ENCODE measurements at regions not wholly inside any gene's neighbourhood (a gene's known extent, or its start where the extent isn't known, plus 50 kb on each side); places are given as distances from the start of the nearest gene placed in this dataset.

DNA sequence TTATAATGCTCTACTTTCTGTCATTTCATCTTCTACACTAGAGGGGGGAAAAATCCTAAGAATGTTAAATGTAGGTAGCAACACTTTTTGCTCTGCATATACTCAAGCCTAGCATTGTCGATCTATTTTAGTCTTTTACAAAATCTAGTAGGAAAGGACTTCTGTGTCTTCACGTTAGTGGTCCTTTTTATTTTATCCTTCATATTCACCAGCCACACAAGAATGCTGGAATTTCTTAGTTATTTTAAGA is 253.0 kb upstream of the FLRT2 start:
- no peak for DNase-seq

GRCh38 chr14:85279407-85279806 is 250.5 kb upstream of the FLRT2 start:
- DNase-seq, result no peak

DNA sequence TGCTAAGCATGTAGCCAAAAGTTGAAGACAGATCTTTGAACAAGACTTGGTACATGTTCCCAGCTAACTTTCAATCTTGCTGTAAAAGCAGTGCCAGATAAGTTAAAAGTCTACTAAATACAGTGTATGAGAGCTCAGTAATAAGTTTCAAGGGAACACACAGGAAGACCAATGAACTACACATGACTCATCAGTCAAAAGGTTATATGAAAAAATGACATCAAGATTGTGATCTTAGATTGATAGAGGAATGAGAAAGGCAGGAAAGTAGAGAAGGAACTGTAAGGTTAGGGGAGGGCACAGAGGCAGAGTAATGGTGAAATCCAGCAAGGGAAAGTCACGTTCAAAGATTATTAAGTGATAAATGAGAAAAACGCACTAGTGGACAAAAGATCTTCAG is 249.9 kb upstream of the FLRT2 start:
- DNase-seq, result no peak

GRCh38 chr14:85281921-85282320 is 248.0 kb upstream of the FLRT2 start:
- no peak for DNase-seq

- no peak for DNase-seq
Observed at GRCh38 chr14:85288041-85288440, 241.9 kb upstream of the FLRT2 start.

GRCh38 chr14:85291731-85292130 is 238.2 kb upstream of the FLRT2 start:
- DNase-seq, result no peak

DNA sequence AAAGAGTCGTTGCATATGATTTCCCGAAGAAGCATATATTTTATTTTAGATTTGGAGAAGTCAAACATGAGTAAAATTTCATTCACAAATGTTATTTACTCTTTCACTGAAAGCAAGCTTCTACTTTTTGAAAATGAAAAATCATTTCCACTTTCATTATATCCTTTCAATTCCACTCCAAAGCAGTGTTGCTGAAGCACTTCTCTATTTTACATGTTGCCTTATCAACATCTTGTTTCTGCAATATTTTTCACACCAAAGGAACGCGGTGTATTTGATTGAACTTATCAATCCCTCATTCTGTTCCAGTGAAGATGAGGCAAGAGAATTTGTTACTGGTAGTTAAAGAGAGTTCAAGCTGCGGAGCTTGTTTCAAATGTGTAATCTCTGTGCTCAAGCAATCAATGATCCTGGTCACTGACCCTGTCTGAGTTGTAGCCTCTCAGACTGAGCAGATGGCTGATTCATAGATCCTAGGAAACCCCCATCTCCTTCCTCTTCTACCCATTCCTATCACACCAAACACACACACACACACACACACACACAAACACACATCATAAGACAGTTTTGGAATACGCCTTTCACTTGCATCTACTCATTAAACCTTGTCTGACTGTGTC is 236.2 kb upstream of the FLRT2 start:
- DNase-seq, result no peak

DNA sequence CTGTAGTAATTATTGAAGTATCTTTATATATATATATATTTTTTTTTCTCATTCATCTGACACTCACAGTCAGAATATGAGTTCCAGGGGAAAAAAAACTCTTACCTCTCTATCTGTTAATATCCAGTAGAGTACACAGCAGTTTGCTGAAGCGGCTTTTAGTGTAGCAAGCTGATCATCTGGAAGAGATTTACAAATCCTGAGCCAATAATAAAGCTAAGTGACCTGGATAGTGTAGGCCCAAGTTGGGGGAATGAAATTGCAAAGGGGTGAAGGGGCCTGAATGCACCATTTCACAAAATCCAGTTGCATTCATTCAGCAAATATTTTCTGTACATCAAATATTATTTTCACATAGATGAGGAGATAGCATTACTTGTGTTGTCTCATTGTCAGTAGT is 234.6 kb upstream of the FLRT2 start:
- DNase-seq, result no peak

DNA sequence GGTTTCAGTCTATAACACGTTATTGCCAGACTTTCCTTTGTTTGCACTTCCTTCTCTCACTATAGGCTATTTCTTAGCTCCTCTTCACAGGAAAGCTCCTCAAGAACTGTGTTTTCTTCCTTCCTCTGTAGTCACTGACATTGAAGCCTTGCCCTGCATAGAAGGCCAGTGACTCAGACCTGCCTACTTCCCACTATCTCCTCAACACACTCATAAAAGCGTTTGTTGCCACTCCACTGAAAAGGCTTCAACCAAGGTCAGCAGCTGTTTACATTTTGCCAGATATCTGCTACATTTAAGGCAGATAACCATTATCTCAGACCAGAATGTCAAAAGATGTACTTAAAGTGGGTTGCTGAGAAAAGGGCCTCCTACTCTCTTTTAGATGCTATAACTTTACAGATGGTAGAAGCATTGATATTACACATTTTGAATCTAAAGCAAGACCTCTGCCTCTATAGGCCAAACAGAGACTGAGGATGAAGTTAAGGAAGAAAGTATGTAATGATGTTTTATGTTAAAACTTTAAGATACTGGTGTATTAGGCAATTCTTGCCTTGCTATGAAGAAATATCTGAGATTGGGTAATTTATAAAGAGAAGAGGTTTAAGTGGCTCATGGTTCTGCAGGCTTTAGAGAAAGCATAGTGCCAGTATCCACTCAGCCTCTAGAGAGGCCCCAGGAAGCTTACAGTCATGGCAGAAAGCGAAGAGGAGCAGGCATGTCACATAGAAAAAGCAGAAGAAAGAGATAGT is 233.3 kb upstream of the FLRT2 start:
- DNase-seq, result no peak

GRCh38 chr14:85300107-85300506 is 229.8 kb upstream of the FLRT2 start:
- DNase-seq, result no peak

DNA sequence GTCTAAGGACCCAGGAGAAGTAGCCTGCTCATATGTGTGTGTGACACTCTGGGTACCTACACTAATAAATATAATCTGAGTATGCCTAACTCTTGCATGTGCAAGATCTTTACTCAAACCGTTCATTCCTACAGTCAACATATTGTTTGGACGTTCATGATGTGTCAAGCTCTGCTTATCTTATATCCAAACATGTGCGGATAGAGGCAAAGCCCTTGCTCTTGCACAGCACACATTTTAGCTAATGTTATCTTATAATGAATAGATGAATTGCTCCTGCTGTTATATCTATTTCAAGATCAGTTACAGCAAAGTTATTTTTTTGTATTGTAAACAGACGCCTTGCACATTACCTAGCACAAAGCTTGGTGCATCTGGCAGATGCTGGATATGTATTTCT is 228.4 kb upstream of the FLRT2 start:
- DNase-seq, result no peak

DNA sequence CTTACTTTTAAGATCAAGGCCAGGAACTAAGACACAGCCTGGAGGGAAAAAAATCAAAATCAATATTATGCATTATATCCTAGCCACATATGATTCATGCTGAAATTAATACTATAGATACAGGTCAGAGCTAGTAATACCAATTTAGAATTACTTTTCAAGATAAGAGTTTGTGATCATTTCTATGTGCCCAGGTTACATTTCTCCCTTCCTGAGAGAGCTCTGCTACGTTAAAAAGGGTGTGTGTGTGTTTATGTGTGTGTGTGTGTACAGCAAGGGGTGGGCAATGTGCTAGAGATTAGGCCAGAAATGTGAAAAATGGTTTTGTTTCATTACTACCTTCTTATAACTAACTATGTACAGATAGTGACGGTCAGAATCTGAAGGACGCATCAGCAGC is 223.9 kb upstream of the FLRT2 start:
- no peak for DNase-seq

GRCh38 chr14:85308531-85309300 is 221.2 kb upstream of the FLRT2 start:
- DNase-seq, result no peak

- DNase-seq, result no peak
Observed at GRCh38 chr14:85310491-85311272, 219.3 kb upstream of the FLRT2 start.

DNA sequence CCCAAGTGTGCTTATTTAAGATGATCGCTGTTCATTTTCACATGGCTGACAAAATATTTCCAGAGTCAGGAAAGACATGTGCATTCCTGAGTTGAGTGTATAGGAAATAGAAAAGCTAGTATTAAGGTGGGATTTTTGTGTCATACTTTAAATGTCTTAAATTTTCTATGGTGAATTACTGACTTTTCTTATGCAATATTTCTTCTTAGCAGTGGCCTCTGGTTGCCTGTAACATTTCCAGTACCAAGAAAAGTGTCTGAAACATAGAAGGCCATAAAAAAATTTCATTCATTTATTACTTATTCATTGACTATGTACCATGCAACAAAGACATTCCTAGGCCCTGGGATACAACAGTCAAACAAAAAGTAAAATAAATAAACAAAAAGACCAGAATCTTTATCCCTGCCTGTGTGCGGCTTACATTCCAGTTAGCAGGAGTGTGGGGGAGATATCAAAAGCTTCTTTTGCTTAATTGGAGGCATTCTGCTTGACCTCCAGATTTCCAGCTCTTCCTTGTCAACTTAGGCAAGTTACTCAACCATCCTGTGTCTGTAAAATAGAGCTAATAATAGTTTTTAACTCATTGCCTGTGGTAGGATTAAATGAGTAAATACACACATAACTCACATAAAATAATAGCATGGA is 216.3 kb upstream of the FLRT2 start:
- DNase-seq, result no peak

GRCh38 chr14:85315290-85315689 is 214.7 kb upstream of the FLRT2 start:
- no peak for DNase-seq

DNA sequence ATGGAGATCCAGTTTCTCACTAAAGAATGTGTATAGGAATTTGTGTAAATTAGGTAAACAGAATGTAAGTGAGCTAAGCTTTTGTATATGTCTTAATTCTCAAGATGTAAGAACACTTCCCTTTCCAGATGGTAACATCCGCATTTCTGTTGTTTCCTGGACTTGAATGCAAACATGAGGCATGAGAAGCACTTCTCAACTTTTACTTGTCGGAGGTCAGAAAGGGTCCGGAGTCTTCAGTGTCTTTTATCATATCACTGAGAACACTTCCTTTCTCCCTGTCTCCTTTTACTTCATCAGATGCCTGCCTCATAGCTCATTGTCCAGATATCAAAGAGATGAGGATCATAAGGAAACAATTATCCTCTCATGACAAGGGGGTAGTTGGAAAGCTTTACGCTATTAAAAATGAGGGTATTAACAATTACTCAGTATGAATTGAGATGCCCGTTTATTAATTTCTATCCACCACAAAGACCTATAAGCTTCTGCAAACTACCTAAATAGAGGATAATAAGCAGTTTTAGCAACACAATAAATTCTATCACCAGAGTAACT is 214.1 kb upstream of the FLRT2 start:
- no peak for DNase-seq

DNA sequence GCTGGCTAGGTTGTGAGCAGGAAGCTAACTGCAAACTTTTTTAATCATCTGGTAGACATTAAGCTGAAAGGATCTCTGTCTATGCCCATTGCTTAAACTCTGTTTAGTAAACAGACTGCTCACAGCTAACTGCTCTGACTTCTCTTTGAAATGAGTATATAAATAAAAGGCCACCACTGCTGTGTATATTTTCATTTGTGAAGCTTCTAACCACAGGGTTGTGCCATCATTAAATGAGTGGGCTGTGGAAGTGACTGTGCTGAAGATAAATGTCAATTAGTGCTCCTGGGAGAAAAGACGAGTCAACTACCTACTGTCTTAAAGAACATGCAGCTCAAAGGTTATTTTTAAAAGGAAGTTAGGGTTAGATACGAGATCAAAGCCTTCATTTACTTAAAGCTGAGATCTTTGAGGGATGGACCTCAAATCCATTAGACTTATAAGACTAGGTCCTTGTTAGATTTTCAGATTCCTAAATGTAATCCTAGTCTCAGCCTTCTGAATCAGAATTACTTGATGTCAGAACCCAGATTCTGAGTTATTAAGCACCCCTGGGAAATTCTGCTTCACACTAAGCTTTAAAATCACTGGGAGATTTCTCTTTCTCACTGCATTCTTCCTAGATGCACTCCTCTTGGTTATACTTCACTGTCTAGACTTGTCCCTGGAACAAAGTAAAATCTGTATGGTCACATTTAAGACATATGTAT is 213.1 kb upstream of the FLRT2 start:
- DNase-seq, result no peak

DNA sequence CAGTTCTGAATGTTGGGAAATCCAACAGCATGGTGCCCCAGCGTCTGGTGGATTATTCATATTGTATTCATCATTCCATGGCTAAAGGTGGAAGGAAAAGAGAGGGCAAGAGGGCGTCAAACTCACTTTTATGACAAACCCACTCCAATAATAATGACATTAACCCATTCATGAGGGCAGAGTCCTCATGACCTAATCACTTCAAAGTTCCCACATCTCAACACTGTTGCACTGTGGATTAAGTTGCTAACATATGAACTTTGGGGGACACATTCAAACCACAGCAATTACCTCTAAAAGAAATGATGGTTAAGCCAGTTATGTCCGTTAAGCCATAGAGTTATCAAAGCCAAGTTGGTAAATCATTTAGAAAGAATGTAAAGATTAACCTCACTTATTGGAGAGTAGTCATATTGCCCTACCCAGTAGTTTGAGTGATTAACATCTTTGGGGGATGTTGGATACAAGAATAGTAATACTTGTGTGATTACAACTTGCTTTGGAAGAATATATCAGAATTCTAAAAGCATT is 212.4 kb upstream of the FLRT2 start:
- DNase-seq, result no peak

- DNase-seq, result no peak
Observed at GRCh38 chr14:85319101-85319500, 210.8 kb upstream of the FLRT2 start.

DNA sequence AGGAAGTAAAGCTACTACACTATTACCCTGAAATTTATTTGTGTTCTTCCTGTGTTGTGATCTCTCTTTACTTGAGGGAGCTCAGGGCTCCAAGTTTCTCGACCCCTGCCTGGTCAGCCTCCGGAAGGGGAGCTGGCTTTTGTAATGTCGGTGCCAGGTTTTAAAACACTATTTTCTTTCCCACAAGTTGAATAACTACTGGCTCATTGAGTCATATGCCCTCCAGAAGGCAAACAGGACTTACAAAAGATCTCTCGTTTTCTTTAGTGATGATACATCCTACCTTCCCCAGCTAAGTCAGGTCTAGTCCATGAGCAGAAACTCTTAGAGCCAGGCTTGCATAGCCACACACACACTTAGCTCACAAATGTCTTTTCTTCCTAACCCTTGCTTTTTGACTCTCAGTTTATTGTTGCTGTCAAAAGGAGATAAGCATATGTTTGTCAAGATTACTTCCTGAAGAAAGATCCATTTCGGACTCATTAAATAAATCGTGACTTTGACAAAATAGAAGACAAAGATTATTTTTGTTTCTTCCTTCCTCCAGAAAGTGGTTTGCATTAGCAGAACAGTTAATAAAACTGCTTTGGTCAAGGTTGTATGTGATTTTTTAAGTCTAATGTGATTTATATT is 209.8 kb upstream of the FLRT2 start:
- DNase-seq, result no peak
